ENCODE measurements at regions not wholly inside any gene's neighbourhood (a gene's known extent, or its start where the extent isn't known, plus 50 kb on each side); places are given as distances from the start of the nearest gene placed in this dataset.

DNA sequence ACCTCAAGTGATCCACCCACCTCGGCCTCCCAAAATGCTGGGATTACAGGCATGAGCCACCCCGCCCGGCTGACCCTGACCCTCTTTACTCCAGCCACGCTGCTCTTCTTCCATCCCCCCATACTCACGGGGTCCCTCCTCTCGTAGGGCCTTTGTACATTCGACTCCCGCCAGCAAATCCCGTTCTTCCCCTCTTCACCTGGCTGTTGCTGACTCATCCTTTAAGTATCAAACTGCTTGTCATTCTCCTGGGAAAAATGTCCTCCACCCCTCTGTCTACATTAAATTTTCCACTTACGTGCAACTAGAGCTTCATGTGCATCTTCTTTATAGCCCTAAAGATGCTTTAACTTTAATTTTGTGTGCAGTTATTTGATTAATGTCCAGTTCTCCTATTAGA, 203.1 kb downstream of the OPA1 start:
- no peak for TF ChIP-seq EZH2 (IDR thresholded peaks at IDR 0.05; ENCODE audit: borderline replicate concordance)
- no peak for TF ChIP-seq CTCF (IDR thresholded peaks at IDR 0.05; ENCODE audit: poor library complexity)
- no peak for TF ChIP-seq EZH2phosphoT487 (IDR thresholded peaks at IDR 0.05; ENCODE audit: low read depth, severe bottlenecking, unreplicated experiment)

Data from hepatocyte (in vitro differentiated cells).